A549 (cell line): ENCODE measurements at regions not wholly inside any gene's neighbourhood (a gene's known extent, or its start where the extent isn't known, plus 50 kb on each side); places are given as distances from the start of the nearest gene placed in this dataset.
"Not testable (repeated sequence)": the region's sequence is repeated elsewhere in the genome, so short reads cannot be mapped to it uniquely, and the experiment has no call there.

Source experiments
- ATAC-seq, 2 experiments: fragments of 200-7000 bp in 1 of 2; fragments of >200 bp in 1 of 2; cut with Nextera tagmentation in 1 of 2; cut with Tn5 transposase in 1 of 2; 3 replicates each; pipeline versions ENCODE4 v1.8.0 to v1.9.1; 2018 to 2020; ENCODE audit warnings: mild to moderate bottlenecking in 1 of 2, moderate library complexity in 1 of 2
- CTCF ChIA-PET: fragments of 300-600 bp; sonication (Branson Sonifier 250); formaldehyde crosslinking; extraction: SDS; loops from one replicate; lab custom pipeline; 2021; ENCODE audit warnings: antibody characterized with exemption, inconsistent platforms; lab: Yijun Ruan, JAX
- POLR2A ChIA-PET: fragments of 350-600 bp; formaldehyde crosslinking; extraction: SDS; loops from one replicate; lab custom pipeline; 2021; ENCODE audit warnings: antibody characterized with exemption, inconsistent platforms; lab: Yijun Ruan, JAX
- DNase-seq, 2 experiments: peaks; one replicate each; pipeline versions ENCODE4 v3.0.0 to v3.0.0-alpha.2; 2011 to 2016; ENCODE audit warnings: low read depth in 1 of 2, low spot score in 1 of 2
- FAIRE-seq: peaks from 2 replicates; lab custom pipeline; 2011; peaks lifted over from hg19 to GRCh38; lab: Jason Lieb, UNC
- H3K27ac ChIP-seq, 2 experiments: fragments of >200 bp; sonication (Bioruptor Twin); formaldehyde crosslinking; 3 replicates each; pipeline ENCODE4 v1.5.1; 2016 to 2017
- H3K4me1 ChIP-seq: fragments of >200 bp; sonication (Bioruptor Twin); formaldehyde crosslinking; 3 replicates; pipeline ENCODE4 v1.6.1; 2016
- H3K4me2 ChIP-seq: fragments of >200 bp; sonication (Bioruptor Twin); formaldehyde crosslinking; 3 replicates; pipeline ENCODE4 v1.6.1; 2016
- H3K4me3 ChIP-seq: fragments of >200 bp; sonication (Bioruptor Twin); formaldehyde crosslinking; 3 replicates; pipeline ENCODE4 v1.5.1; 2016
- H3K9me3 ChIP-seq: fragments of >200 bp; sonication (Bioruptor Twin); formaldehyde crosslinking; 3 replicates; pipeline ENCODE4 v1.6.1; 2016
- CBX2 ChIP-seq: fragments of 200-600 bp; sonication (generic); IDR thresholded peaks from 2 replicates; pipeline ENCODE4 v1.6.1; 2016; ENCODE audit warnings: low read depth, mild to moderate bottlenecking, borderline replicate concordance
- CHD2 ChIP-seq: fragments of 150-350 bp; IDR thresholded peaks from 2 replicates; pipeline ENCODE4 v1.6.1; 2014; ENCODE audit warnings: low read length; ENCODE audit not compliant: partially characterized antibody
- CHD4 ChIP-seq: fragments of 200-600 bp; sonication (generic); IDR thresholded peaks from 2 replicates; pipeline ENCODE4 v1.6.1; 2016; ENCODE audit warnings: antibody characterized with exemption, mild to moderate bottlenecking, borderline replicate concordance
- EHF ChIP-seq: fragments of 250-450 bp; sonication (Bioruptor Pico); IDR thresholded peaks from 2 replicates; pipeline ENCODE4 v1.5.0; 2020; ENCODE audit warnings: mild to moderate bottlenecking
- EP300 ChIP-seq, 2 experiments: fragments of >200 bp; sonication (Bioruptor Twin); formaldehyde crosslinking; IDR thresholded peaks; 2 replicates in 1 of 2; 3 replicates in 1 of 2; pipeline ENCODE4 v1.6.1; 2016 to 2017
- ESRRA ChIP-seq: fragments of 150-350 bp; IDR thresholded peaks from 2 replicates; pipeline ENCODE4 v1.6.1; 2014; ENCODE audit warnings: mild to moderate bottlenecking, low read length, borderline replicate concordance
- FOSL2 ChIP-seq, 2 experiments: fragments of 450-650 bp in 1 of 2; fragments of >200 bp in 1 of 2; sonication (Bioruptor Twin) in 1 of 2; formaldehyde crosslinking; IDR thresholded peaks; 2 replicates each; pipeline versions ENCODE4 v1.5.0 to v1.6.1; 2016 to 2020; ENCODE audit warnings: mild to moderate bottlenecking in 1 of 2, moderate library complexity in 1 of 2
- FOXS1 ChIP-seq: fragments of 250-450 bp; sonication (Bioruptor Pico); IDR thresholded peaks from 2 replicates; pipeline ENCODE4 v1.5.0; 2020; ENCODE audit warnings: mild to moderate bottlenecking, moderate library complexity
- GATA3 ChIP-seq: IDR thresholded peaks from 2 replicates; pipeline ENCODE4 v1.6.1; 2012; ENCODE audit warnings: borderline replicate concordance
- HEYL ChIP-seq: fragments of 250-450 bp; sonication (Bioruptor Pico); IDR thresholded peaks from 2 replicates; pipeline ENCODE4 v1.8.0; 2021; ENCODE audit warnings: mild to moderate bottlenecking, moderate library complexity
- HOXA7 ChIP-seq: fragments of 250-450 bp; sonication (Bioruptor Pico); IDR thresholded peaks from 2 replicates; pipeline ENCODE4 v1.5.0; 2020; ENCODE audit warnings: mild to moderate bottlenecking, moderate library complexity
- JUNB ChIP-seq: fragments of >200 bp; sonication (Bioruptor Twin); formaldehyde crosslinking; IDR thresholded peaks from 2 replicates; pipeline ENCODE4 v1.6.1; 2016
- POLR2A ChIP-seq: IDR thresholded peaks from 2 replicates; pipeline ENCODE4 v1.6.1; 2012; ENCODE audit warnings: mild to moderate bottlenecking, low read length
- RARB ChIP-seq: fragments of 250-450 bp; sonication (Bioruptor Pico); IDR thresholded peaks from 2 replicates; pipeline ENCODE4 v1.8.0; 2021; ENCODE audit warnings: mild to moderate bottlenecking, moderate library complexity
- RCOR1 ChIP-seq: fragments of 150-350 bp; IDR thresholded peaks from 2 replicates; pipeline ENCODE4 v1.6.1; 2014; ENCODE audit warnings: antibody characterized with exemption, low read length, low read depth
- RNF2 ChIP-seq: fragments of 200-600 bp; sonication (generic); IDR thresholded peaks from 2 replicates; pipeline ENCODE4 v1.6.1; 2016; ENCODE audit warnings: low read depth, mild to moderate bottlenecking, antibody characterized with exemption, moderate library complexity, borderline replicate concordance
- SMC3 ChIP-seq: fragments of >200 bp; sonication (Bioruptor Twin); formaldehyde crosslinking; IDR thresholded peaks from 3 replicates; pipeline ENCODE4 v1.6.1; 2018; ENCODE audit warnings: inconsistent platforms
- WGBS: methylation state at CpG from one replicate; pipeline ENCODE4 v1.1.6; 2017; ENCODE audit errors: missing lambda C conversion rate; 5-methylcytosine and 5-hydroxymethylcytosine counted together
- TF ChIP-seq, protein P1 (sequence below): IDR thresholded peaks from 2 replicates; pipeline ENCODE4 v1.6.1; 2012; ENCODE audit warnings: low read depth, borderline replicate concordance
- TF ChIP-seq, protein P2 (sequence below): fragments of 250-450 bp; sonication (Bioruptor Pico); IDR thresholded peaks from 2 replicates; pipeline ENCODE4 v1.5.0; 2020; ENCODE audit warnings: low read depth, mild to moderate bottlenecking, moderate library complexity
- TF ChIP-seq, protein P3 (sequence below): fragments of 450-650 bp; IDR thresholded peaks from 2 replicates; pipeline ENCODE4 v1.6.1; 2014; ENCODE audit warnings: antibody characterized with exemption
- TF ChIP-seq, protein P4 (sequence below): fragments of >200 bp; sonication (Bioruptor Twin); formaldehyde crosslinking; IDR thresholded peaks from 2 replicates; pipeline ENCODE4 v1.6.1; 2016
- TF ChIP-seq, protein P5 (sequence below): IDR thresholded peaks from 2 replicates; pipeline ENCODE4 v1.6.1; 2012
- TF ChIP-seq, protein P6 (sequence below): fragments of 250-450 bp; sonication (Bioruptor Pico); IDR thresholded peaks from 2 replicates; pipeline ENCODE4 v1.5.0; 2021; ENCODE audit warnings: mild to moderate bottlenecking, moderate library complexity, borderline replicate concordance
- TF ChIP-seq, protein P7 (sequence below): IDR thresholded peaks from 2 replicates; pipeline ENCODE4 v1.6.1; 2012

DNA sequence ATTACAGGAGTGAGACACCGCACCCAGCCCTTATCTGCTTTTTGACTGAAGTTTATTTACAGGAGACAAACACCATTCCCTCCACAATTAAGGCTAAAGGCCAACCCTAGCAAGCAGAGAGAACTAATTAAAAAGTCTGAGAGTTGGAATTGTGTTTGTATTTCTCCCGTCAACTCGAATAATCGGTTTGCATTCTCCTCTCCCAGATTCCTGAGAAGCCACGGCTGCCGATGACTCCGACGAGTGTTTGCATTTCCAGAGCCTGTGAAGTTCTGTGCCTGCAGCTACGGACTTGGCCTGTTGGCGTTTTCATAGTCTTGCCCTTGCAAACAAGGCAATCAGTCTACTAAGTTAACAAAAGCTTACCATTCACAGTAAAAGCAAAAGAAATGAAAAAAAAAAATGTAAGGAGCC is 73.2 kb upstream of the NUP50 start:
- peak in 1 of 2 experiments; percentile 69 for DNase-seq
- CTCF ChIA-PET = interaction anchor here (0.8 kb wide), 1 partner anchor 113 kb away, joined by 4 read pairs; no protein-coding TSS in a partner anchor

DNA sequence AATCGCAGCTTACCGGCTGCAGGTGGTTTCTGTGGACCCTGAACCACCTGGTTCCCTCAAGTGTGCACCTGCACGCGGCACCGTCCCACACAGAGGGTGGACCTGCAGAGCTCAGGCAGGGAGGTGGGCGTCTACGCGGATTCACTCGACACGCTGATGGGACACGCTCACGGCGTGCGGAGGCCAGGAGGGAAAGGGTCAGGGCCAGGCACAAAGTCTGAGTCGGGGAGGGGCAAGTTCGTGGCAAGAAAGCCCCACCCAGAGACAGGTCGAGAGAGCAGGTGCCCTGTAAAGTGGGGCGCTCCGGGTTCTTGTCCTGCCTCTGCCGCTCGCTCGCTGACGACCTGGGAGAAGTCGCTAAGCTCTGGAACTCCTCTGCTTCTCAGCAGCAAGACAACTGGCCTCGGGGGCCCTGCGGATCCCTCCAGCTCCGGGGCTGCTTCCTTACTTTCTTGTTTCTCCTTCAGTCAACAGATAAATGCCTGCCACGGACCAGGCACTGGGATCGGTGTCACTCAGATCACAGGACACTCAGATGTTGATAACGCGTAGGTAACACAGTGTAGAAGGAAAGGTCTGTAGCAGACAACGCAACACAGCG is 72.4 kb upstream of the NUP50 start:
- FAIRE-seq (no peak), DNase-seq (no peak), ATAC-seq (no peak)
- TF ChIP-seq HEYL (CRISPR knock-in tag) = no peak
- TF ChIP-seq, protein P1, sequence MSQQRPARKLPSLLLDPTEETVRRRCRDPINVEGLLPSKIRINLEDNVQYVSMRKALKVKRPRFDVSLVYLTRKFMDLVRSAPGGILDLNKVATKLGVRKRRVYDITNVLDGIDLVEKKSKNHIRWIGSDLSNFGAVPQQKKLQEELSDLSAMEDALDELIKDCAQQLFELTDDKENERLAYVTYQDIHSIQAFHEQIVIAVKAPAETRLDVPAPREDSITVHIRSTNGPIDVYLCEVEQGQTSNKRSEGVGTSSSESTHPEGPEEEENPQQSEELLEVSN = no peak
- no peak for TF ChIP-seq ESRRA
- no peak for TF ChIP-seq FOSL2 (IDR thresholded peaks at IDR 0.05)
- TF ChIP-seq FOSL2 (CRISPR knock-in tag; IDR thresholded peaks at IDR 0.05) = no peak
- no peak for TF ChIP-seq CHD2
- TF ChIP-seq, protein P2, sequence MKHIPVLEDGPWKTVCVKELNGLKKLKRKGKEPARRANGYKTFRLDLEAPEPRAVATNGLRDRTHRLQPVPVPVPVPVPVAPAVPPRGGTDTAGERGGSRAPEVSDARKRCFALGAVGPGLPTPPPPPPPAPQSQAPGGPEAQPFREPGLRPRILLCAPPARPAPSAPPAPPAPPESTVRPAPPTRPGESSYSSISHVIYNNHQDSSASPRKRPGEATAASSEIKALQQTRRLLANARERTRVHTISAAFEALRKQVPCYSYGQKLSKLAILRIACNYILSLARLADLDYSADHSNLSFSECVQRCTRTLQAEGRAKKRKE = no peak
- TF ChIP-seq CHD4 = no peak
- no peak for TF ChIP-seq RCOR1
- TF ChIP-seq SMC3 = no peak
- no peak for TF ChIP-seq JUNB
- no peak for TF ChIP-seq EP300 (IDR thresholded peaks at IDR 0.05)
- TF ChIP-seq, protein P3, sequence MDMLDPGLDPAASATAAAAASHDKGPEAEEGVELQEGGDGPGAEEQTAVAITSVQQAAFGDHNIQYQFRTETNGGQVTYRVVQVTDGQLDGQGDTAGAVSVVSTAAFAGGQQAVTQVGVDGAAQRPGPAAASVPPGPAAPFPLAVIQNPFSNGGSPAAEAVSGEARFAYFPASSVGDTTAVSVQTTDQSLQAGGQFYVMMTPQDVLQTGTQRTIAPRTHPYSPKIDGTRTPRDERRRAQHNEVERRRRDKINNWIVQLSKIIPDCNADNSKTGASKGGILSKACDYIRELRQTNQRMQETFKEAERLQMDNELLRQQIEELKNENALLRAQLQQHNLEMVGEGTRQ = no peak
- Histone ChIP-seq H3K4me2 (no peak overlapping the region), H3K4me3 (no peak overlapping the region), H3K4me1 (0 out of 3 replicates have a peak, but pooled peaks cover 4% of the 10 kb centered on the region), H3K9me3 (no peaks in the 10 kb centered on the region), H3K27ac (no peak overlapping the region)
- CTCF ChIA-PET = interaction anchor here (0.8 kb wide), 1 partner anchor 114 kb away, joined by 4 read pairs; no protein-coding TSS in a partner anchor
- POLR2A ChIA-PET = no interaction called here
- 83% methylated on average over 26 of the region's 33 CpGs for WGBS

More for the DNA sequence above, 73.2 kb upstream of the NUP50 start:
- Histone ChIP-seq H3K4me1 (0 out of 3 replicates have a peak, but pooled peaks cover 4% of the 10 kb centered on the region), H3K4me2 (peak overlapping the region; percentile 53; the same call in 2 of the 3 replicates), H3K4me3 (no peak overlapping the region), H3K27ac (no peak overlapping the region), H3K9me3 (no peaks in the 10 kb centered on the region)
- WGBS = 6% methylated on average over 10 of the region's 10 CpGs
- peak; percentile 72 to 88; a peak in 5 of 6 replicates for ATAC-seq
- POLR2A ChIA-PET = no interaction called here
- TF ChIP-seq POLR2A = no peak
- no peak for TF ChIP-seq RNF2
- TF ChIP-seq, protein P4, sequence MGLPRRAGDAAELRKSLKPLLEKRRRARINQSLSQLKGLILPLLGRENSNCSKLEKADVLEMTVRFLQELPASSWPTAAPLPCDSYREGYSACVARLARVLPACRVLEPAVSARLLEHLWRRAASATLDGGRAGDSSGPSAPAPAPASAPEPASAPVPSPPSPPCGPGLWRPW = no peak
- TF ChIP-seq EHF (CRISPR knock-in tag) = no peak
- TF ChIP-seq, protein P5, sequence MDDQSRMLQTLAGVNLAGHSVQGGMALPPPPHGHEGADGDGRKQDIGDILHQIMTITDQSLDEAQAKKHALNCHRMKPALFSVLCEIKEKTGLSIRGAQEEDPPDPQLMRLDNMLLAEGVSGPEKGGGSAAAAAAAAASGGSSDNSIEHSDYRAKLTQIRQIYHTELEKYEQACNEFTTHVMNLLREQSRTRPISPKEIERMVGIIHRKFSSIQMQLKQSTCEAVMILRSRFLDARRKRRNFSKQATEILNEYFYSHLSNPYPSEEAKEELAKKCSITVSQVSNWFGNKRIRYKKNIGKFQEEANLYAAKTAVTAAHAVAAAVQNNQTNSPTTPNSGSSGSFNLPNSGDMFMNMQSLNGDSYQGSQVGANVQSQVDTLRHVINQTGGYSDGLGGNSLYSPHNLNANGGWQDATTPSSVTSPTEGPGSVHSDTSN = no peak
- TF ChIP-seq RARB (CRISPR knock-in tag) = no peak
- TF ChIP-seq, protein P6, sequence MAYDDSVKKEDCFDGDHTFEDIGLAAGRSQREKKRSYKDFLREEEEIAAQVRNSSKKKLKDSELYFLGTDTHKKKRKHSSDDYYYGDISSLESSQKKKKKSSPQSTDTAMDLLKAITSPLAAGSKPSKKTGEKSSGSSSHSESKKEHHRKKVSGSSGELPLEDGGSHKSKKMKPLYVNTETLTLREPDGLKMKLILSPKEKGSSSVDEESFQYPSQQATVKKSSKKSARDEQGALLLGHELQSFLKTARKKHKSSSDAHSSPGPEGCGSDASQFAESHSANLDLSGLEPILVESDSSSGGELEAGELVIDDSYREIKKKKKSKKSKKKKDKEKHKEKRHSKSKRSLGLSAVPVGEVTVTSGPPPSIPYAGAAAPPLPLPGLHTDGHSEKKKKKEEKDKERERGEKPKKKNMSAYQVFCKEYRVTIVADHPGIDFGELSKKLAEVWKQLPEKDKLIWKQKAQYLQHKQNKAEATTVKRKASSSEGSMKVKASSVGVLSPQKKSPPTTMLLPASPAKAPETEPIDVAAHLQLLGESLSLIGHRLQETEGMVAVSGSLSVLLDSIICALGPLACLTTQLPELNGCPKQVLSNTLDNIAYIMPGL (CRISPR knock-in tag) = no peak
- no peak for TF ChIP-seq GATA3
- no peak for TF ChIP-seq CBX2
- no peak for TF ChIP-seq HOXA7 (CRISPR knock-in tag)
- no peak for TF ChIP-seq FOXS1 (CRISPR knock-in tag)
- TF ChIP-seq, protein P7, sequence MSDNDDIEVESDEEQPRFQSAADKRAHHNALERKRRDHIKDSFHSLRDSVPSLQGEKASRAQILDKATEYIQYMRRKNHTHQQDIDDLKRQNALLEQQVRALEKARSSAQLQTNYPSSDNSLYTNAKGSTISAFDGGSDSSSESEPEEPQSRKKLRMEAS = no peak
- no peak for FAIRE-seq

DNA sequence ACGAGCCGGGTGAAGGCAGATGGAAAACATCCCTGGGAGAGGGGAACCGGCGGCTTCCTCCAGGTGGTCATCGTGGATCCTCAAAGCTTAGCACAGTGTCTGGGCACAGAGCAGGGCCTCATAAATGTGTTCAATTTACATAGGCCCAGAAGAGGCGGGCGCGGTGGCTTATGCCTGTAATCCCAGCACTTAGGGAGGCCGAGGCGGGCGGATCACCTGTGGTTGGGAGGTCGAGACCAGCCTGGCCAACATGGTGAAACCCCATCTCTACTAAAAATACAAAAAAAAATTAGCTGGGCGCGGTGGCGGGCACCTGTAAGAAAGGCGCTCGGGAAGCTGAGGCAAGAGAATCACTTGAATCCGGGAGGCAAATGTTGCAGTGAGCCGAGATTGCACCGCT is 71.8 kb upstream of the NUP50 start:
- H3K9me3 ChIP-seq, POLR2A ChIA-PET, ATAC-seq, DNase-seq, H3K4me2 ChIP-seq, H3K4me3 ChIP-seq, FAIRE-seq, H3K4me1 ChIP-seq, H3K27ac ChIP-seq: not testable (repeated sequence)
- 91% methylated on average over 18 of the region's 20 CpGs for WGBS
- CTCF ChIA-PET = interaction anchor here (0.6 to 1.5 kb wide), 2 partner anchors 9 to 942 kb away, joined by 3 to 5 read pairs; no protein-coding TSS in a partner anchor
